GM10266 (cell line): ENCODE measurements at regions not wholly inside any gene's neighbourhood (a gene's known extent, or its start where the extent isn't known, plus 50 kb on each side); places are given as distances from the start of the nearest gene placed in this dataset.

Source experiments
- DNase-seq: peaks from one replicate; pipeline ENCODE4 v3.0.0; 2012; ENCODE audit errors: extremely low spot score
- TF ChIP-seq, protein P1 (sequence below): IDR thresholded peaks from 2 replicates; pipeline ENCODE4 v1.5.1; 2012; ENCODE audit warnings: mild to moderate bottlenecking, low read depth; ENCODE audit not compliant: control insufficient read depth, insufficient read depth; ENCODE audit errors: missing control alignments

DNA sequence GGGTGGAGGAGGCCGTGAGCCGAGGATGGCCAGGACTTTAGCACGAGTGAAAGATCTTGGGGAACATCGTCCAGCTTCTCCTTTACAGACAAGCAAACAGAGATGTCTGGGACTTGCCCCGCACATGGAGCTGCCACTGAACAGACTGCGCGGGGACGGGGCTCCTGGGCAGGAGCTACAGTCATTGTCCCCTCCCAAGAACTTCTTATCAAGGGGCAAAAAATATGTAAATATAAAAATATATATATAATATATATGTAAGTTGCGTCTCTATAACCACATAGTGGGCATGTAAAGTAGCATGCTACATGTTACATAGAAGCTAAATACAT, 245.0 kb upstream of the SALL3 start:
- no peak for DNase-seq
- TF ChIP-seq, protein P1, sequence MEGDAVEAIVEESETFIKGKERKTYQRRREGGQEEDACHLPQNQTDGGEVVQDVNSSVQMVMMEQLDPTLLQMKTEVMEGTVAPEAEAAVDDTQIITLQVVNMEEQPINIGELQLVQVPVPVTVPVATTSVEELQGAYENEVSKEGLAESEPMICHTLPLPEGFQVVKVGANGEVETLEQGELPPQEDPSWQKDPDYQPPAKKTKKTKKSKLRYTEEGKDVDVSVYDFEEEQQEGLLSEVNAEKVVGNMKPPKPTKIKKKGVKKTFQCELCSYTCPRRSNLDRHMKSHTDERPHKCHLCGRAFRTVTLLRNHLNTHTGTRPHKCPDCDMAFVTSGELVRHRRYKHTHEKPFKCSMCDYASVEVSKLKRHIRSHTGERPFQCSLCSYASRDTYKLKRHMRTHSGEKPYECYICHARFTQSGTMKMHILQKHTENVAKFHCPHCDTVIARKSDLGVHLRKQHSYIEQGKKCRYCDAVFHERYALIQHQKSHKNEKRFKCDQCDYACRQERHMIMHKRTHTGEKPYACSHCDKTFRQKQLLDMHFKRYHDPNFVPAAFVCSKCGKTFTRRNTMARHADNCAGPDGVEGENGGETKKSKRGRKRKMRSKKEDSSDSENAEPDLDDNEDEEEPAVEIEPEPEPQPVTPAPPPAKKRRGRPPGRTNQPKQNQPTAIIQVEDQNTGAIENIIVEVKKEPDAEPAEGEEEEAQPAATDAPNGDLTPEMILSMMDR: no peak

DNA sequence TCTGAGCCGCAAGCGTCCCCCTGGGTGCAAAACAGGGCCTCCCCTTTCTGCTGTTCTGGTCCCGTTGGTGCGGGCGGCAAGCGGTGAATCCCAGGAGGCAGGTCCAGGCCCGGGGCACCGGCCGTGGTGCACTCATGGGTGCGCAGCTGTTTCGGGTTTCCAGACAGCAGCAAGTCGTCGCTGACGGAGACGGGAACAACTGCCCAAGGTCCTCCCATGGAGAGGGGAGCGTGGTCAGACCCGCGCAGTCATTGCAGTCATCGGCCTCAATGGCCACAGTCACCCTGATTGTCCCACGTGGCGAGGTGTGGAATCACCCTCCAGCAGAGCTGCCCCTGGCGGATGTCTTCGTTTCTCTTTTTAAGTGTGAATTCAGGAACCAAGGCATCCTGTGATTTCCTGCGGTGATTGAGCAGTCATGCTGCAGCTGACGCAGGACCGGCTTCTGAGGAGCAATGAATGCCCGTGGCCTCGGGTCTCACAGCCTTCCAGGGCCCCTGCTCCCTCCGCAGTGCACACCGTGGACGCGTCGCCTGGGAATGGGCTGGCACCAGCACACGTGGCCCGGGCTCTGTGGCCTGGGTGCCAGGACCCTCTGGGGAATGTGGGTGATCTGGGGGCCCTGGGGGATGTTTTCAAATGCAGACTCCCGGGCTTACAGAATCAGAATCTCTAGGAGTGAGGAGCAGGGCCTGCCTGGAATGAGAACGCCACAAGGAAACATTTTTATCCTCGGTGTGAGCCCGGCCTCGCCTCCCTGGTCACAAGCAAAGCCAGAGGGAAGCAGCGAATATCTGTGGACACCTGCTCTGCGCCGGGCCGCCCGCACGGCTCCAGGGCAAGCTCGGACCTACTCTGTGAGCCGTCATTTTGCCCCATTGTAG, 244.2 kb upstream of the SALL3 start:
- TF ChIP-seq, protein P1: no peak
- DNase-seq: no peak

DNA sequence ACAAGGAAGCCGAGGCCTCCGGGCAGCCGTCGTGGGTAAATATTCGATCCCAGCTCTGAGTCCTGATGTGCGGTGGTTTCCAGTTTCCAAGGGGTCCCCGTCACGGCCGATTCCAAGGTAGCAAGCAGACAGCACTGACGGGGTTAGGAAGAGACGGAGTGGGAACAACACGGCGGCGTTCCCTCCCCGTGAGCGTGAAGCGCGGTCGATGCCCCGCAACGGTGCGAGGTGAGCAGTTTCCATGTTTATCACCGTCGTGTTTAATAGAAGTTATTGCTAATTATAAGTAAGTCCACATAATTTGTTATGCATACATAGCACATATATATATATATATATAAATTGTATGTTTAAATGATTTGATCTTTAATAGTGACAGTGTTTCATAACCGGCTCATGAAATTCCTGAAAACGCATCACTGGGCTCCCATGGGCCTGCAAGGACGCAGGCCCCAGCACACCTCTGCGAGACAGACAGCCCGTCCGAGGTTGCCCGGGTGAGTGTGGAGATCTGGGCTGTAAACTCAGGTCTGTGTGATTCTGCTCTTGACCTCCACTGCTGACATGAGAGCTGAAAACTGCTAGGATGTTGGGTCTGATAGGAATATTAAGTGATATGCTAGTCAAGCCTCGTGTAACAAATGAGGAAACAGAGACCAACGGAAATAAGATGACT, 243.5 kb upstream of the SALL3 start:
- TF ChIP-seq, protein P1: no peak
- no peak for DNase-seq

DNA sequence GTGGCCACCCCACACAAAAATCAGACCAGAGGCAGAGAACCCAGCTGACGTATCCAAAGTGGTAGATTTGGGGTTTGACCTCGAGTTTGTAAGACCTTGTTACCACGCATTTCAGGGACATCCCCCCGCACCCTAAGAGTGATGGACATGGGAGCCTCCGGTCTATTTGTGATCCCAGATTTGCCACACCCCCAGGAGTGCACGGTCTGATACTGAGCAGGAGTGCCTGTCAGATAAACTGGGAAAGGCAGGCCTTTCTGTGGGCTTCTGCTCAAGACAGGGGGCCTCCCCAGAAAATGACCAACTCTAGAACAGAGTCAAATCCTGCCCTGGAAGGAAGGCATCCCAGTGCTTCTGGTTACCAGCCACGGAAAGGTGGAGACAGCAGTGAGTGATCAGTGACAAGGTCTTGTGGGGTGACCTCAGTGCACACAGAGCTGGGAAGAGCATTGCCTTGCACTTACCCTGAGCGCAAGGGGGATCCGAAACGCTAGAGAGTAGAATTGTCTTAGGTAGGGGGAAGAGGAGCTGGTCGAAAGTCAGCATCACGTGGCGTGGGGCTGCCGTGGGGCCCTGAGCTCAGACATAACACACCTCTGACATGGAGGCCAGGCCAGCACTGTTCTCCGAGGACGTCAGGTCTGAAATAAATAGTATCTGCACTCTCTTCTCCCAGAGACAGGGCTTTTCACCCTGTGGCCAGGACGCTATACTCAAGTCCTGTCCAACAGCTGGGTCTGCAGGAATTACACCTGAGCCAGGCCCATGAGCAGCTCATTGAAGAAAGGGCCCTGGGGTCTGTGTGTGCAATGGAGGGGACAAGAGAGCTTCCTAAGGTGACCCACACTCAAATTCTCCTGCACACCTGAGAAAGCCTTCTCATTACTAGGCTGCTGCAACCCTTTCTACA, 242.4 kb upstream of the SALL3 start:
- TF ChIP-seq, protein P1: no peak
- no peak for DNase-seq

DNA sequence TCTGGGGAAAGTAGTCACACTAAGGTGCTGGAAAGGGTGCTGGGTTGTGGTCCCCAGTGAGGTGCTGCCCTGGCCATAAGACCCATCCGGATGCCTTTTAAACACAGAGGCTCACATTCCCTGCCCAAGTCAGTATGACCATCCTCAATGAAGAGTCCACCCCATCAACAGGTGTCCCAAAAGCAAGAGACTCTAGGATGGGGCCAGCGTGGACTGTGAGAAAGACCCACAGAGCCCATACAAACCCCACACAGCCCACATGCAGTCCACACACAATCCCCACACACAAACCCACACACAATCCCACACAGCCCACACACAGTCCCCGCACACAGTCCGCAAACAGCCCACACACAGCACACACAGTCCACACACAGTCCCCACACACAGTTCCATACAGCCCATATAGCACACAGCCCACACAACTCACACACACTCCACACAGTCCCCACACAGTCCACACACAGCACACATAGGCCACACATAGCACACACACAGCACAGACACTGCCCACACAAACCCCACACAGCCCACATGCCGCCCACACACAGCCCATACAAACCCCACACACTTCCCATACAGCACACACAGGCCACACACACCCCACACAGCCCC, 241.4 kb upstream of the SALL3 start:
- no peak for DNase-seq
- TF ChIP-seq, protein P1: no peak

DNA sequence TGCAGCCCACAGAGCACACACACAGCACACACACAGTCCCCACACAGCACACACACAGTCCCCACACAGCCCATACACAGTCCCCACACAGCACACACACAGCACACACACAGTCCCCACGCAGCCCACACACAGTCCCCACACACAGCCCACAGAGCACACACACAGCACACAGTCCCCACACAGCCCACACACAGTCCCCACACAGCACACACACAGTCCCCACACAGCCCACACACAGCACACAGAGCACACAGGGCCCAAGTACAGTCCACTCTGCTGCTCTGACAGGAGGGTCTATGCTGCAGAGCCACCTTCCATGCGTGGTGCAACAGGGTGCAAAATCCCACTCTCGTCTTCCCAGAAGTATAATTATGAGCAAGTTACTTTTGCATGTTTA, 240.5 kb upstream of the SALL3 start:
- TF ChIP-seq, protein P1: no peak
- no peak for DNase-seq
